K562 (cell line): ENCODE measurements at regions not wholly inside any gene's neighbourhood (a gene's known extent, or its start where the extent isn't known, plus 50 kb on each side); places are given as distances from the start of the nearest gene placed in this dataset.
A peak's percentile ranks its signal among the peaks of the same experiment; 100 is the strongest.

ENCODE experiments used
- ATAC-seq: fragments of 200-7000 bp; cut with Tn5 transposase; 3 replicates; pipeline ENCODE4 v1.9.1; 2020; ENCODE audit warnings: moderate library complexity
- BruUV-seq: library from RNA; stranded (reverse); fragments of 400-500 nt; replicated peaks from 2 replicates; lab custom pipeline; 2021; lab: Mats Ljungman, UMichigan
- CTCF ChIA-PET: fragments of 300-600 bp; formaldehyde crosslinking; extraction: SDS; loops from one replicate; lab custom pipeline; 2021; ENCODE audit warnings: low intra/inter-chr PET ratio; lab: Yijun Ruan, JAX
- POLR2A ChIA-PET: fragments of 300-600, 350-650 bp; sonication (Branson Sonifier 250); formaldehyde crosslinking; extraction: SDS; loops from one replicate; lab custom pipeline; 2021; ENCODE audit warnings: antibody characterized with exemption, inconsistent platforms; lab: Yijun Ruan, JAX
- DNase-seq, 4 experiments: peaks; one replicate each; pipeline versions ENCODE4 v3.0.0 to v3.0.0-alpha.2; 2011 to 2018; ENCODE audit warnings: low spot score in 3 of 4, mixed read lengths in 3 of 4; ENCODE audit errors: extremely low read depth in 1 of 4
- FAIRE-seq: peaks from 2 replicates; lab custom pipeline; 2011; peaks lifted over from hg19 to GRCh38; lab: Jason Lieb, UNC
- H2AFZ ChIP-seq: 2 replicates; pipeline ENCODE4 v1.6.0; 2011; ENCODE audit warnings: low read depth, low read length, control low read depth, inconsistent platforms
- H3K27ac ChIP-seq: fragments of 200-600 bp; 3 replicates; pipeline ENCODE4 v1.8.0; 2011; ENCODE audit warnings: low read depth, mild to moderate bottlenecking, control low read depth, inconsistent platforms, low read length, moderate library complexity, mixed read lengths; ENCODE audit errors: extremely low read depth
- H3K27me3 ChIP-seq, 2 experiments: fragments of 300-600 bp in 1 of 2; 2 replicates in 1 of 2; 3 replicates in 1 of 2; pipeline versions ENCODE4 v1.6.0 to v1.8.0; 2011; ENCODE audit warnings: inconsistent platforms in 2 of 2, low read length in 2 of 2, mild to moderate bottlenecking in 1 of 2, mixed read lengths in 1 of 2, moderate library complexity in 1 of 2; ENCODE audit not compliant: control insufficient read depth in 2 of 2, insufficient read depth in 2 of 2
- H3K36me3 ChIP-seq: fragments of 300-600 bp; 3 replicates; pipeline ENCODE4 v1.8.0; 2011; ENCODE audit warnings: mild to moderate bottlenecking, low read length, inconsistent platforms; ENCODE audit not compliant: control insufficient read depth, insufficient read depth
- H3K4me1 ChIP-seq, 2 experiments: fragments of 200-600 bp in 1 of 2; replicated peaks in 1 of 2; 2 replicates in 1 of 2; 3 replicates in 1 of 2; pipeline versions ENCODE4 v1.5.1 to v1.8.0; 2011; ENCODE audit warnings: inconsistent platforms in 2 of 2, low read length in 2 of 2, mild to moderate bottlenecking in 1 of 2, mixed read lengths in 1 of 2, moderate library complexity in 1 of 2; ENCODE audit not compliant: control insufficient read depth in 2 of 2, insufficient read depth in 2 of 2
- H3K4me2 ChIP-seq: 2 replicates; pipeline ENCODE4 v1.6.1; 2011; ENCODE audit warnings: low read length, control low read depth, inconsistent platforms, mixed read lengths; ENCODE audit not compliant: insufficient read depth
- H3K4me3 ChIP-seq: fragments of 200-600 bp; sonication (generic), shearing (Covaris generic); 2 replicates; pipeline ENCODE4 v1.5.1; 2016; ENCODE audit warnings: control low read depth, inconsistent platforms
- H3K79me2 ChIP-seq: fragments of 200-600 bp; 3 replicates; pipeline ENCODE4 v1.8.0; 2011; ENCODE audit warnings: low read length, inconsistent platforms; ENCODE audit not compliant: control insufficient read depth, insufficient read depth
- H3K9ac ChIP-seq, 2 experiments: 2 replicates each; pipeline versions ENCODE4 v1.6.0 to v1.6.1; 2011; ENCODE audit warnings: low read depth in 2 of 2, low read length in 2 of 2, control low read depth in 1 of 2, inconsistent platforms in 1 of 2, mild to moderate bottlenecking in 1 of 2, mixed read lengths in 1 of 2; ENCODE audit not compliant: insufficient read depth in 1 of 2
- H3K9me1 ChIP-seq: one replicate; pipeline ENCODE4 v1.6.0; 2011; ENCODE audit warnings: inconsistent platforms, mild to moderate bottlenecking, low read length, moderate library complexity; ENCODE audit not compliant: control insufficient read depth, insufficient read depth
- H3K9me3 ChIP-seq: replicated peaks from 2 replicates; pipeline ENCODE4 v1.5.1; 2011; ENCODE audit warnings: low read depth, low read length, inconsistent platforms; ENCODE audit not compliant: control insufficient read depth, insufficient read depth
- H4K20me1 ChIP-seq: replicated peaks from 2 replicates; pipeline ENCODE4 v1.6.1; 2011; ENCODE audit warnings: low read length, inconsistent platforms, mixed read lengths; ENCODE audit not compliant: control insufficient read depth, insufficient read depth
- CHD2 ChIP-seq: IDR thresholded peaks from 2 replicates; pipeline ENCODE4 v1.6.1; 2011; ENCODE audit warnings: low read depth, low read length
- FOXK1 ChIP-seq: sonication (generic); formaldehyde crosslinking; IDR thresholded peaks from 2 replicates; pipeline ENCODE4 v1.8.0; 2022; ENCODE audit warnings: missing genetic modification reagents, mild to moderate bottlenecking, borderline replicate concordance
- GATAD2A ChIP-seq: fragments of 450-650 bp; IDR thresholded peaks from 2 replicates; pipeline ENCODE4 v1.6.1; 2017
- KDM2B ChIP-seq: fragments of 250-450 bp; sonication (Bioruptor Pico); IDR thresholded peaks from 2 replicates; pipeline ENCODE4 v1.8.0; 2021; ENCODE audit warnings: mild to moderate bottlenecking, moderate library complexity
- LCOR ChIP-seq: sonication (generic); formaldehyde crosslinking; IDR thresholded peaks from 2 replicates; pipeline ENCODE4 v1.8.0; 2022; ENCODE audit warnings: mild to moderate bottlenecking, missing genetic modification reagents
- NR2C2 ChIP-seq, 2 experiments: fragments of 200-800 bp in 1 of 2; sonication (Bioruptor generic) in 1 of 2; sonication (generic) in 1 of 2; formaldehyde crosslinking in 1 of 2; IDR thresholded peaks; 2 replicates each; pipeline versions ENCODE4 v1.6.1 to v1.8.0; 2016 to 2022; ENCODE audit warnings: mild to moderate bottlenecking in 1 of 2, missing compliant biosample characterization in 1 of 2, missing genetic modification characterization in 1 of 2, missing genetic modification reagents in 1 of 2
- PCBP2 ChIP-seq: fragments of 200-400 bp; formaldehyde crosslinking; IDR thresholded peaks from 2 replicates; pipeline ENCODE4 v1.6.1; 2018; ENCODE audit warnings: low read length, low read depth, mild to moderate bottlenecking, moderate library complexity; ENCODE audit not compliant: poor library complexity, severe bottlenecking
- PHF8 ChIP-seq: fragments of 200-600 bp; sonication (generic); IDR thresholded peaks from 2 replicates; pipeline ENCODE4 v1.6.1; 2012; ENCODE audit warnings: mixed run types, mild to moderate bottlenecking, inconsistent platforms, low read length, moderate library complexity, borderline replicate concordance
- RERE ChIP-seq: sonication (generic); formaldehyde crosslinking; IDR thresholded peaks from 2 replicates; pipeline ENCODE4 v1.8.0; 2023; ENCODE audit warnings: missing genetic modification reagents, mild to moderate bottlenecking, borderline replicate concordance
- SIN3B ChIP-seq: fragments of 450-650 bp; IDR thresholded peaks from 2 replicates; pipeline ENCODE4 v1.6.1; 2017; ENCODE audit warnings: low read depth, mild to moderate bottlenecking, moderate library complexity
- SRSF3 ChIP-seq: fragments of 200-400 bp; formaldehyde crosslinking; IDR thresholded peaks from 2 replicates; pipeline ENCODE4 v1.6.1; 2016; ENCODE audit warnings: mild to moderate bottlenecking, low read length, moderate library complexity; ENCODE audit not compliant: insufficient read depth
- ZFP1 ChIP-seq: fragments of 450-650 bp; formaldehyde crosslinking; IDR thresholded peaks from 2 replicates; pipeline ENCODE4 v1.4.0; 2020; ENCODE audit warnings: mild to moderate bottlenecking, mixed read lengths
- WGBS: fragments of 100-300 bp; shearing (Covaris generic); methylation state at CpG from one replicate; pipeline ENCODE4 v1.1.6; 2016; ENCODE audit warnings: low coverage, mixed read lengths; ENCODE audit not compliant: insufficient coverage; ENCODE audit errors: missing lambda C conversion rate; 5-methylcytosine and 5-hydroxymethylcytosine counted together
- in situ Hi-C: fragments of 300-500 bp; cut with MboI; formaldehyde crosslinking; loops from 4 replicates; pipeline ENCODE4 v1.15.0; 2018; ENCODE audit warnings: inconsistent platforms, mixed read lengths
- intact Hi-C: fragments of 100-400 bp; cut with micrococcal nuclease; formaldehyde crosslinking; loops from 2 replicates; pipeline ENCODE4 v1.14.2; 2022

DNA sequence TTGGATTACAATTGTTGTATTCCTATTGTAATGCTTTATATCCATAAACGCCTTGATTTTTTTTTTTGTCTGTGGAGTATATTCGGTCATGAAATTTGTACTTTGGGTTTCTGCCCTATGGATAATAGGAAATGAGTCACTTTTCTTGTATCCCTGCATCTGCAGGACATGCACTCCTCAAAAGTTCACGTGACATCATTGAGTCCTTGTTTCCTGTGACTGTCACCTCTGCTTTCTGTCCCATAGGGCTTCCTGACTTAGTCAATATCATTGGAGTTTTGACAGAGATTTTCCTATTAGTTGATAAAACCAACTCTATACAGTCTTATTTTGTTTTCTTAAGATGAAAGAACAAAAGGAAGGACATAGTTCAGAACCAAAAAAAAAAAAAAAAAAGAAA lies 356.3 kb downstream of the MAT2B start:
- H3K36me3 ChIP-seq, result no peaks in the 10 kb centered on the region
- intact Hi-C loops, result no loop called here
- ATAC-seq (no peak), DNase-seq (no peak), FAIRE-seq (no peak)
- H3K9me3 ChIP-seq, result peaks cover 3% of the 10 kb centered on the region
- no peaks in the 10 kb centered on the region for H3K9me1 ChIP-seq
- H3K27ac ChIP-seq, result no peak overlapping the region
- no peak overlapping the region for H3K4me3 ChIP-seq
- no peak overlapping the region for H2AFZ ChIP-seq
- no peak overlapping the region for H3K9ac ChIP-seq
- CTCF ChIA-PET, result no interaction called here
- no TSS peak for BruUV-seq
- no peaks in the 10 kb centered on the region for H3K27me3 ChIP-seq
- no peaks in the 10 kb centered on the region for H3K4me1 ChIP-seq
- TF ChIP-seq NR2C2 (CRISPR knock-in tag; IDR thresholded peaks at IDR 0.05) (no peak), NR2C2 (tag; IDR thresholded peaks at IDR 0.05) (no peak), PHF8 (0 out of 2 replicates have a peak, but pooled peaks have one; percentile 2)
- no peaks in the 10 kb centered on the region for H4K20me1 ChIP-seq
- H3K79me2 ChIP-seq, result no peaks in the 10 kb centered on the region
- in situ Hi-C loops, result no loop called here
- POLR2A ChIA-PET, result no interaction called here
- H3K4me2 ChIP-seq, result no peak overlapping the region
- WGBS, result 0% methylated on average over 3 of the region's 3 CpGs

- H3K4me3 ChIP-seq, result no peak overlapping the region
- FAIRE-seq, result no peak
- no peak overlapping the region for H3K4me2 ChIP-seq
- DNase-seq, result no peak
- in situ Hi-C loops (no loop called here), intact Hi-C loops (no loop called here)
- no peaks in the 10 kb centered on the region for H3K27me3 ChIP-seq
- no peaks in the 10 kb centered on the region for H3K9me3 ChIP-seq
- ATAC-seq, result no peak
- H3K4me1 ChIP-seq, result no peaks in the 10 kb centered on the region
- no peaks in the 10 kb centered on the region for H3K9me1 ChIP-seq
- no peak overlapping the region for H2AFZ ChIP-seq
- no TSS peak for BruUV-seq
- no peaks in the 10 kb centered on the region for H3K79me2 ChIP-seq
- ChIA-PET CTCF (no interaction called here), POLR2A (no interaction called here)
- H3K27ac ChIP-seq, result no peak overlapping the region
- H4K20me1 ChIP-seq, result no peaks in the 10 kb centered on the region
- no peak overlapping the region for H3K9ac ChIP-seq
- WGBS, result 0% methylated on average over 2 of the region's 2 CpGs
- no peaks in the 10 kb centered on the region for H3K36me3 ChIP-seq
- TF ChIP-seq KDM2B (no peak), GATAD2A (no peak), FOXK1 (CRISPR knock-in tag) (no peak), RERE (CRISPR knock-in tag) (no peak), SRSF3 (no peak), LCOR (CRISPR knock-in tag) (no peak), PCBP2 (no peak), SIN3B (no peak), CHD2 (no peak), ZFP1 (no peak)
These were observed 361.9 kb downstream of the MAT2B start for GRCh38 chr5:163867324-163867723.
